IMR-90 (cell line): ENCODE measurements at regions not wholly inside any gene's neighbourhood (a gene's known extent, or its start where the extent isn't known, plus 50 kb on each side); places are given as distances from the start of the nearest gene placed in this dataset.

Source experiments
- ATAC-seq: fragments of 200-7000 bp; cut with Tn5 transposase; 2 replicates; pipeline ENCODE4 v1.9.1; 2020; ENCODE audit warnings: low read depth, mild to moderate bottlenecking, moderate library complexity
- BruUV-seq: library from RNA; stranded (reverse); fragments of 400-500 nt; replicated peaks from 2 replicates; lab custom pipeline; 2021; lab: Mats Ljungman, UMichigan
- CTCF ChIA-PET: fragments of 300-600 bp; formaldehyde crosslinking; extraction: SDS; loops from one replicate; lab custom pipeline; 2021; ENCODE audit warnings: antibody characterized with exemption; lab: Yijun Ruan, JAX
- POLR2A ChIA-PET: fragments of 300-600 bp; sonication (Branson Sonifier 250); formaldehyde crosslinking; loops from one replicate; lab custom pipeline; 2022; ENCODE audit warnings: antibody characterized with exemption; ENCODE audit not compliant: unreplicated experiment; lab: Charles Lee
- DNase-seq: peaks from one replicate; pipeline ENCODE4 v3.0.0; 2013
- H2AFZ ChIP-seq: replicated peaks from 2 replicates; pipeline ENCODE3; 2013; ENCODE audit warnings: low read length, mild to moderate bottlenecking; ENCODE audit not compliant: poor library complexity
- H2AK5ac ChIP-seq: 2 replicates; pipeline ENCODE4 v1.6.1; 2013; ENCODE audit warnings: low read depth, low read length, inconsistent platforms
- H2AK9ac ChIP-seq: replicated peaks from 2 replicates; pipeline ENCODE3; 2013; ENCODE audit warnings: mild to moderate bottlenecking, low read depth, low read length, moderate library complexity; ENCODE audit not compliant: poor library complexity
- H2BK120ac ChIP-seq: 2 replicates; pipeline ENCODE4 v1.6.1; 2013; ENCODE audit warnings: low read depth, low read length, inconsistent platforms
- H2BK15ac ChIP-seq: 3 replicates; pipeline ENCODE4 v1.6.1; 2013; ENCODE audit warnings: low read depth, low read length, inconsistent platforms
- H2BK20ac ChIP-seq: 2 replicates; pipeline ENCODE4 v1.6.1; 2013; ENCODE audit warnings: low read depth, mild to moderate bottlenecking, inconsistent platforms, low read length, moderate library complexity
- H2BK5ac ChIP-seq: 2 replicates; pipeline ENCODE4 v1.6.1; 2013; ENCODE audit warnings: mild to moderate bottlenecking, low read depth, low read length, inconsistent platforms; ENCODE audit not compliant: poor library complexity, severe bottlenecking
- H3K14ac ChIP-seq: replicated peaks from 2 replicates; pipeline ENCODE4 v1.6.1; 2013; ENCODE audit warnings: low read depth, low read length, inconsistent platforms
- H3K18ac ChIP-seq: 2 replicates; pipeline ENCODE4 v1.6.1; 2013; ENCODE audit warnings: low read depth, low read length, control low read depth
- H3K23ac ChIP-seq: 2 replicates; pipeline ENCODE4 v1.6.1; 2013; ENCODE audit warnings: low read depth, low read length, inconsistent platforms
- H3K27ac ChIP-seq: 2 replicates; pipeline ENCODE4 v1.5.1; 2013; ENCODE audit warnings: mild to moderate bottlenecking, control low read depth, low read length; ENCODE audit not compliant: insufficient read depth
- H3K27me3 ChIP-seq: 2 replicates; pipeline ENCODE4 v1.6.1; 2013; ENCODE audit warnings: low read length; ENCODE audit not compliant: control insufficient read depth, insufficient read depth
- H3K36me3 ChIP-seq: 2 replicates; pipeline ENCODE4 v1.6.1; 2013; ENCODE audit warnings: low read length, mixed read lengths; ENCODE audit not compliant: control insufficient read depth, insufficient read depth
- H3K4ac ChIP-seq: 2 replicates; pipeline ENCODE4 v1.6.1; 2013; ENCODE audit warnings: low read depth, low read length, inconsistent platforms
- H3K4me1 ChIP-seq: 2 replicates; pipeline ENCODE4 v1.6.1; 2013; ENCODE audit warnings: low read length, mixed read lengths; ENCODE audit not compliant: control insufficient read depth, insufficient read depth
- H3K4me2 ChIP-seq: 2 replicates; pipeline ENCODE4 v1.6.1; 2013; ENCODE audit warnings: low read depth, mild to moderate bottlenecking, control low read depth, low read length, moderate library complexity
- H3K4me3 ChIP-seq: 2 replicates; pipeline ENCODE4 v1.5.1; 2013; ENCODE audit warnings: low read depth, mild to moderate bottlenecking, control low read depth, low read length, moderate library complexity; ENCODE audit not compliant: insufficient read depth
- H3K56ac ChIP-seq: 2 replicates; pipeline ENCODE4 v1.6.1; 2013; ENCODE audit warnings: low read length, inconsistent platforms; ENCODE audit not compliant: insufficient read depth; ENCODE audit errors: extremely low read depth
- H3K79me1 ChIP-seq, 2 experiments: 2 replicates each; pipeline ENCODE4 v1.6.1; 2013; ENCODE audit warnings: low read length in 2 of 2, inconsistent platforms in 1 of 2, low read depth in 1 of 2
- H3K9ac ChIP-seq: 2 replicates; pipeline ENCODE4 v1.6.1; 2013; ENCODE audit warnings: low read depth, low read length, control low read depth
- H3K9me1 ChIP-seq: 2 replicates; pipeline ENCODE4 v1.6.1; 2013; ENCODE audit warnings: low read length, inconsistent platforms; ENCODE audit not compliant: insufficient read depth
- H3K9me3 ChIP-seq: 2 replicates; pipeline ENCODE4 v1.6.1; 2013; ENCODE audit warnings: low read length; ENCODE audit not compliant: control insufficient read depth, insufficient read depth
- H4K20me1 ChIP-seq: 2 replicates; pipeline ENCODE4 v1.6.1; 2013; ENCODE audit warnings: low read length, inconsistent platforms; ENCODE audit not compliant: insufficient read depth
- H4K5ac ChIP-seq: 2 replicates; pipeline ENCODE4 v1.6.1; 2013; ENCODE audit warnings: mild to moderate bottlenecking, low read depth, low read length, control low read depth
- H4K8ac ChIP-seq, 2 experiments: 2 replicates each; pipeline ENCODE4 v1.6.1; 2013; ENCODE audit warnings: low read depth in 2 of 2, low read length in 2 of 2, control low read depth in 1 of 2, inconsistent platforms in 1 of 2
- H4K91ac ChIP-seq: 2 replicates; pipeline ENCODE4 v1.6.1; 2013; ENCODE audit warnings: low read depth, low read length, inconsistent platforms; ENCODE audit not compliant: insufficient read depth
- BHLHE40 ChIP-seq: fragments of 150-350 bp; IDR thresholded peaks from 2 replicates; pipeline ENCODE4 v1.6.1; 2016; ENCODE audit warnings: mild to moderate bottlenecking, low read depth, low read length
- CEBPB ChIP-seq: IDR thresholded peaks from 2 replicates; pipeline ENCODE4 v1.6.1; 2012; ENCODE audit warnings: low read depth, low read length, improper control_type of control experiment
- FOS ChIP-seq: fragments of 150-350 bp; IDR thresholded peaks from 2 replicates; pipeline ENCODE4 v1.6.1; 2016; ENCODE audit warnings: low read depth, low read length
- MAFK ChIP-seq: IDR thresholded peaks from 2 replicates; pipeline ENCODE4 v1.6.1; 2012; ENCODE audit warnings: low read depth, low read length, improper control_type of control experiment
- MAZ ChIP-seq: IDR thresholded peaks from 2 replicates; pipeline ENCODE4 v1.6.1; 2012; ENCODE audit warnings: low read depth, mild to moderate bottlenecking, low read length, improper control_type of control experiment, moderate library complexity, borderline replicate concordance
- MXI1 ChIP-seq: IDR thresholded peaks from 2 replicates; pipeline ENCODE4 v1.6.1; 2012; ENCODE audit warnings: low read depth, mild to moderate bottlenecking, low read length, moderate library complexity, borderline replicate concordance
- NFE2L2 ChIP-seq: fragments of 150-350 bp; IDR thresholded peaks from 2 replicates; pipeline ENCODE4 v1.6.1; 2016; ENCODE audit warnings: low read depth, mild to moderate bottlenecking, low read length
- RAD21 ChIP-seq: IDR thresholded peaks from 2 replicates; pipeline ENCODE4 v1.6.1; 2012; ENCODE audit warnings: low read length, improper control_type of control experiment
- WGBS, 2 experiments: methylation state at CpG; one replicate each; pipeline versions ENCODE4 v1.1.5 to v1.1.7; 2013; ENCODE audit warnings: missing lambda C conversion rate in 2 of 2; ENCODE audit not compliant: insufficient read length in 1 of 2; ENCODE audit errors: extremely low coverage in 2 of 2; 5-methylcytosine and 5-hydroxymethylcytosine counted together
- dilution Hi-C: fragments of 300-500 bp; cut with HindIII; formaldehyde crosslinking; loops from one replicate; pipeline ENCODE4 v1.14.3; 2018; ENCODE audit warnings: low sequenced_read_pairs; ENCODE audit not compliant: unreplicated experiment
- in situ Hi-C: fragments of 300-500 bp; cut with MboI; formaldehyde crosslinking; loops from 3 replicates; pipeline ENCODE4 v1.14.3; 2019; ENCODE audit warnings: low sequenced_read_pairs, inconsistent platforms, mixed read lengths
- intact Hi-C: fragments of 100-400 bp; cut with micrococcal nuclease; formaldehyde crosslinking; loops from 2 replicates; pipeline ENCODE4 v1.10.0; 2022
- TF ChIP-seq, protein P1 (sequence below): fragments of 150-350 bp; IDR thresholded peaks from 2 replicates; pipeline ENCODE4 v1.6.1; 2016; ENCODE audit warnings: low read depth, mild to moderate bottlenecking, low read length, moderate library complexity, borderline replicate concordance

DNA sequence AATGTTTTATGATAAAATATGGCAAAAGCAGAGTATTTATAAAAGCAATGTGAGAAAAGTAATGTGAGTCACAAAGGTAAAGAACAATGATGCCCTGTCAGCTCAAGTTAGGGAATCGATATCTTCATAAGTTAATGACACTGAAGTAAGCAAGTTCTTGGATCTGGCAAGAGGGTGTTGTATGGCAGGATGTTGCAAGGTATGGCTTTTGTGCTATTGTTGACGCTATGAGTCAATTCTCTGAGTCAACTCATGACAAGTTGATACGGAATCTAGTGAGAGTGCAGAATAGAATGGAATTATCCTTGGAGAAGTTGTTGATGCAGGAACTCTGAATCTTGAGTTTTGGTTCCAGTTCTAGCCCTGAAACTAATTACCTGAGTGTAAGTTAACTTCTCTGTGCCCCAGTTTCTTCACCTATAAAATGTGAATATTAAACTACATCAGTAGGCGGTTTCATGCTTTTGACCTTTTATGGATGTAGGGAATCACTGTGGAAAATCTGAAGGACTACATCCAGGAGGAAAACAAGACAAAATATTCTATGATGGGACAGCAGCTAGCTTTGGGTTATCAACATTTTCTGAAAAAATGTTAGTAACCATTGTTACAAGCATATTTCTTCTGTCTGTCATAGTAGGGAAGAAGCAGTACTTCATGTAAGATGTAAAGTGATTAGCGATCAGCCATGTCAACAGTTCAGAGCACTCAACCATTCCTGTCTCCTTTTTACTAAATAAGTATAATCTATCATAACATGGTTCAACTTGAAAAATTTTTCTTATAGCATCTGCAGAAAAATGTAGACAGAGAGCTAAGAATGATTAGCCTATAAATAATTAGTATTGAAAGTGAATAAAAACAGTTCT is 96.9 kb downstream of the ATP6V1G3 start:
- Histone ChIP-seq H2AFZ (no peak overlapping the region), H2AK5ac (peak overlapping the region; percentile 33; the same call in 1 of the 2 replicates), H4K5ac (peak overlapping the region; percentile 15; the same call in 1 of the 2 replicates), H4K91ac (no peak overlapping the region), H3K36me3 (no peaks in the 10 kb centered on the region), H3K14ac (peak overlapping the region; percentile 65; the same call in 1 of the 2 replicates), H3K9ac (no peak overlapping the region), H2BK120ac (peak overlapping the region; percentile 88), H3K27ac (no peak overlapping the region), H3K23ac (no peak overlapping the region), H2BK5ac (peak overlapping the region; percentile 76), H3K4ac (peak overlapping the region; percentile 56; the same call in 1 of the 2 replicates), H4K8ac (peak overlapping the region in 1 of 2 experiments; percentile 56; a peak in 1 of 4 replicates), H3K4me2 (peak overlapping the region; percentile 60; the same call in 1 of the 2 replicates), H2BK20ac (peak overlapping the region; percentile 86; the same call in 1 of the 2 replicates), H3K9me1 (no peaks in the 10 kb centered on the region), H3K27me3 (no peaks in the 10 kb centered on the region), H2BK15ac (no peak overlapping the region), H3K4me3 (no peak overlapping the region), H3K56ac (no peak overlapping the region), H2AK9ac (no peak overlapping the region), H3K9me3 (no peaks in the 10 kb centered on the region), H4K20me1 (no peaks in the 10 kb centered on the region), H3K4me1 (no peaks in the 10 kb centered on the region; the same call in 1 of the 2 replicates), H3K18ac (peak overlapping the region; percentile 62; the same call in 1 of the 2 replicates), H3K79me1 (no peaks in the 10 kb centered on the region)
- ChIA-PET CTCF (no interaction called here), POLR2A (no interaction called here)
- intact Hi-C loops (no loop called here), dilution Hi-C loops (no loop called here), in situ Hi-C loops (loop anchor here (10.0 kb wide), 1 partner anchor 179 kb away; no protein-coding TSS in a partner anchor)
- peak; percentile 98 for DNase-seq
- 7% methylated on average over 3 of the region's 5 CpGs; no CpG with 5 or more reads in 1 of the 2 experiments for WGBS, 2 experiments
- TF ChIP-seq RAD21, result peak; percentile 26; the same call in 1 of the 2 replicates
- TF ChIP-seq FOS, result peak; percentile 96
- TF ChIP-seq CEBPB, result peak; percentile 99
- TF ChIP-seq, protein P1, sequence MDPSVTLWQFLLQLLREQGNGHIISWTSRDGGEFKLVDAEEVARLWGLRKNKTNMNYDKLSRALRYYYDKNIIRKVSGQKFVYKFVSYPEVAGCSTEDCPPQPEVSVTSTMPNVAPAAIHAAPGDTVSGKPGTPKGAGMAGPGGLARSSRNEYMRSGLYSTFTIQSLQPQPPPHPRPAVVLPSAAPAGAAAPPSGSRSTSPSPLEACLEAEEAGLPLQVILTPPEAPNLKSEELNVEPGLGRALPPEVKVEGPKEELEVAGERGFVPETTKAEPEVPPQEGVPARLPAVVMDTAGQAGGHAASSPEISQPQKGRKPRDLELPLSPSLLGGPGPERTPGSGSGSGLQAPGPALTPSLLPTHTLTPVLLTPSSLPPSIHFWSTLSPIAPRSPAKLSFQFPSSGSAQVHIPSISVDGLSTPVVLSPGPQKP, result no peak
- TF ChIP-seq MAZ, result no peak
- peak; percentile 18; the same call in 1 of the 2 replicates for TF ChIP-seq NFE2L2
- TF ChIP-seq MAFK, result peak; percentile 59; the same call in 1 of the 2 replicates
- TF ChIP-seq MXI1, result no peak
- TF ChIP-seq BHLHE40, result peak; percentile 55
- ATAC-seq, result peak; percentile 87
- BruUV-seq, result no TSS peak
